ENCODE measurements at regions not wholly inside any gene's neighbourhood (a gene's known extent, or its start where the extent isn't known, plus 50 kb on each side); places are given as distances from the start of the nearest gene placed in this dataset.

- POLR2A ChIA-PET: no interaction called here
- SMC1A ChIA-PET (ENCODE audit: uncharacterized antibody, unreplicated experiment): no interaction called here
- Histone ChIP-seq H3K4me2 (ENCODE audit: control insufficient read depth, insufficient read depth) (no peak overlapping the region), H3K9ac (ENCODE audit: control insufficient read depth, insufficient read depth, low read length) (no peak overlapping the region), H4K20me1 (ENCODE audit: control insufficient read depth, insufficient read depth) (no peaks in the 10 kb centered on the region), H3K4me1 (ENCODE audit: control insufficient read depth, insufficient read depth, low read length) (no peaks in the 10 kb centered on the region), H3K79me2 (ENCODE audit: control insufficient read depth, insufficient read depth, low read length) (no peaks in the 10 kb centered on the region), H3K27me3 (replicated peaks in 1 of 2; ENCODE audit: control insufficient read depth in 2 of 2, insufficient read depth in 2 of 2, low read length in 1 of 2) (no peaks in the 10 kb centered on the region), H3K27ac (ENCODE audit: control insufficient read depth, insufficient read depth) (no peak overlapping the region), H2AFZ (ENCODE audit: control insufficient read depth, low read depth, low read length) (no peak overlapping the region), H3K36me3 (ENCODE audit: control insufficient read depth in 2 of 2, insufficient read depth in 2 of 2, low read length in 1 of 2) (no peaks in the 10 kb centered on the region), H3K9me3 (replicated peaks; ENCODE audit: control insufficient read depth, insufficient read depth, low read length) (no peaks in the 10 kb centered on the region), H3K4me3 (no peak overlapping the region)
- WGBS (ENCODE audit: insufficient coverage, insufficient replicate concordance, low lambda C conversion rate, missing lambda C conversion rate): 1% methylated on average over 4 of the region's 4 CpGs
- RAD21 ChIA-PET (ENCODE audit: unreplicated experiment): no interaction called here
- DNase-seq (ENCODE audit: low read depth, low spot score) (no peak), FAIRE-seq (no peak), ATAC-seq (no peak)
- in situ Hi-C loops (cut with MboI) (no loop called here), intact Hi-C loops (cut with micrococcal nuclease; ENCODE audit: unreplicated experiment) (no loop called here)
- BruUV-seq (replicated peaks): no TSS peak
- CTCF ChIA-PET: no interaction called here
- TF ChIP-seq, protein P1, sequence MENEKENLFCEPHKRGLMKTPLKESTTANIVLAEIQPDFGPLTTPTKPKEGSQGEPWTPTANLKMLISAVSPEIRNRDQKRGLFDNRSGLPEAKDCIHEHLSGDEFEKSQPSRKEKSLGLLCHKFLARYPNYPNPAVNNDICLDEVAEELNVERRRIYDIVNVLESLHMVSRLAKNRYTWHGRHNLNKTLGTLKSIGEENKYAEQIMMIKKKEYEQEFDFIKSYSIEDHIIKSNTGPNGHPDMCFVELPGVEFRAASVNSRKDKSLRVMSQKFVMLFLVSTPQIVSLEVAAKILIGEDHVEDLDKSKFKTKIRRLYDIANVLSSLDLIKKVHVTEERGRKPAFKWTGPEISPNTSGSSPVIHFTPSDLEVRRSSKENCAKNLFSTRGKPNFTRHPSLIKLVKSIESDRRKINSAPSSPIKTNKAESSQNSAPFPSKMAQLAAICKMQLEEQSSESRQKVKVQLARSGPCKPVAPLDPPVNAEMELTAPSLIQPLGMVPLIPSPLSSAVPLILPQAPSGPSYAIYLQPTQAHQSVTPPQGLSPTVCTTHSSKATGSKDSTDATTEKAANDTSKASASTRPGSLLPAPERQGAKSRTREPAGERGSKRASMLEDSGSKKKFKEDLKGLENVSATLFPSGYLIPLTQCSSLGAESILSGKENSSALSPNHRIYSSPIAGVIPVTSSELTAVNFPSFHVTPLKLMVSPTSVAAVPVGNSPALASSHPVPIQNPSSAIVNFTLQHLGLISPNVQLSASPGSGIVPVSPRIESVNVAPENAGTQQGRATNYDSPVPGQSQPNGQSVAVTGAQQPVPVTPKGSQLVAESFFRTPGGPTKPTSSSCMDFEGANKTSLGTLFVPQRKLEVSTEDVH (IDR thresholded peaks at IDR 0.05; ENCODE audit: low read depth, partially characterized antibody): no peak
- TF ChIP-seq ZNF207 (IDR thresholded peaks at IDR 0.05; ENCODE audit: borderline replicate concordance) (no peak), RELA (IDR thresholded peaks at IDR 0.05; ENCODE audit: borderline replicate concordance, partially characterized antibody) (no peak), RAD21 (IDR thresholded peaks at IDR 0.05; ENCODE audit: insufficient read depth, low read depth, low read length) (no peak), MYC (IDR thresholded peaks at IDR 0.05; ENCODE audit: insufficient read depth, insufficient read length, insufficient replicate concordance, low read length, severe bottlenecking) (no peak), IKZF2 (IDR thresholded peaks at IDR 0.05) (no peak), PAX5 (IDR thresholded peaks at IDR 0.05; ENCODE audit: borderline replicate concordance, low read depth, low read length) (no peak), NFXL1 (IDR thresholded peaks at IDR 0.05; ENCODE audit: borderline replicate concordance) (no peak), ZBED1 (IDR thresholded peaks at IDR 0.05; ENCODE audit: borderline replicate concordance) (no peak), USF1 (IDR thresholded peaks at IDR 0.05; ENCODE audit: borderline replicate concordance, extremely low read length, insufficient read depth, low read depth, low read length) (no peak), EGR1 (IDR thresholded peaks at IDR 0.05; ENCODE audit: borderline replicate concordance in 1 of 2, low read depth in 2 of 2, low read length in 2 of 2) (no peak), DPF2 (IDR thresholded peaks at IDR 0.05) (no peak)
- TF ChIP-seq, protein P2, sequence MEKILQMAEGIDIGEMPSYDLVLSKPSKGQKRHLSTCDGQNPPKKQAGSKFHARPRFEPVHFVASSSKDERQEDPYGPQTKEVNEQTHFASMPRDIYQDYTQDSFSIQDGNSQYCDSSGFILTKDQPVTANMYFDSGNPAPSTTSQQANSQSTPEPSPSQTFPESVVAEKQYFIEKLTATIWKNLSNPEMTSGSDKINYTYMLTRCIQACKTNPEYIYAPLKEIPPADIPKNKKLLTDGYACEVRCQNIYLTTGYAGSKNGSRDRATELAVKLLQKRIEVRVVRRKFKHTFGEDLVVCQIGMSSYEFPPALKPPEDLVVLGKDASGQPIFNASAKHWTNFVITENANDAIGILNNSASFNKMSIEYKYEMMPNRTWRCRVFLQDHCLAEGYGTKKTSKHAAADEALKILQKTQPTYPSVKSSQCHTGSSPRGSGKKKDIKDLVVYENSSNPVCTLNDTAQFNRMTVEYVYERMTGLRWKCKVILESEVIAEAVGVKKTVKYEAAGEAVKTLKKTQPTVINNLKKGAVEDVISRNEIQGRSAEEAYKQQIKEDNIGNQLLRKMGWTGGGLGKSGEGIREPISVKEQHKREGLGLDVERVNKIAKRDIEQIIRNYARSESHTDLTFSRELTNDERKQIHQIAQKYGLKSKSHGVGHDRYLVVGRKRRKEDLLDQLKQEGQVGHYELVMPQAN (conservative IDR thresholded peaks at IDR 0.05): no peak
- TF ChIP-seq, protein P3, sequence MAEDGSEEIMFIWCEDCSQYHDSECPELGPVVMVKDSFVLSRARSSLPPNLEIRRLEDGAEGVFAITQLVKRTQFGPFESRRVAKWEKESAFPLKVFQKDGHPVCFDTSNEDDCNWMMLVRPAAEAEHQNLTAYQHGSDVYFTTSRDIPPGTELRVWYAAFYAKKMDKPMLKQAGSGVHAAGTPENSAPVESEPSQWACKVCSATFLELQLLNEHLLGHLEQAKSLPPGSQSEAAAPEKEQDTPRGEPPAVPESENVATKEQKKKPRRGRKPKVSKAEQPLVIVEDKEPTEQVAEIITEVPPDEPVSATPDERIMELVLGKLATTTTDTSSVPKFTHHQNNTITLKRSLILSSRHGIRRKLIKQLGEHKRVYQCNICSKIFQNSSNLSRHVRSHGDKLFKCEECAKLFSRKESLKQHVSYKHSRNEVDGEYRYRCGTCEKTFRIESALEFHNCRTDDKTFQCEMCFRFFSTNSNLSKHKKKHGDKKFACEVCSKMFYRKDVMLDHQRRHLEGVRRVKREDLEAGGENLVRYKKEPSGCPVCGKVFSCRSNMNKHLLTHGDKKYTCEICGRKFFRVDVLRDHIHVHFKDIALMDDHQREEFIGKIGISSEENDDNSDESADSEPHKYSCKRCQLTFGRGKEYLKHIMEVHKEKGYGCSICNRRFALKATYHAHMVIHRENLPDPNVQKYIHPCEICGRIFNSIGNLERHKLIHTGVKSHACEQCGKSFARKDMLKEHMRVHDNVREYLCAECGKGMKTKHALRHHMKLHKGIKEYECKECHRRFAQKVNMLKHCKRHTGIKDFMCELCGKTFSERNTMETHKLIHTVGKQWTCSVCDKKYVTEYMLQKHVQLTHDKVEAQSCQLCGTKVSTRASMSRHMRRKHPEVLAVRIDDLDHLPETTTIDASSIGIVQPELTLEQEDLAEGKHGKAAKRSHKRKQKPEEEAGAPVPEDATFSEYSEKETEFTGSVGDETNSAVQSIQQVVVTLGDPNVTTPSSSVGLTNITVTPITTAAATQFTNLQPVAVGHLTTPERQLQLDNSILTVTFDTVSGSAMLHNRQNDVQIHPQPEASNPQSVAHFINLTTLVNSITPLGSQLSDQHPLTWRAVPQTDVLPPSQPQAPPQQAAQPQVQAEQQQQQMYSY (CRISPR knock-in tag; IDR thresholded peaks at IDR 0.05): no peak
Observed at GRCh38 chr2:82055846-82056245, 1751.3 kb upstream of the LRRTM1 start.
